Activated naive CD8-positive, alpha-beta T cell treated with anti-CD3 and anti-CD28 coated beads for 36 hours (primary cell): ENCODE measurements at regions not wholly inside any gene's neighbourhood (a gene's known extent, or its start where the extent isn't known, plus 50 kb on each side); places are given as distances from the start of the nearest gene placed in this dataset.
"Not testable (repeated sequence)": the region's sequence is repeated elsewhere in the genome, so short reads cannot be mapped to it uniquely, and the experiment has no call there.

Source experiments
- DNase-seq: peaks from one replicate; pipeline ENCODE4 v3.0.0; 2021
- H3K27ac Mint-ChIP-seq: one replicate; pipeline ENCODE4 v1.8.0; 2022; ENCODE audit warnings: mild to moderate bottlenecking, moderate library complexity, mixed read lengths
- H3K27me3 Mint-ChIP-seq: one replicate; pipeline ENCODE4 v1.8.0; 2022; ENCODE audit warnings: mild to moderate bottlenecking, mixed read lengths
- H3K36me3 Mint-ChIP-seq: one replicate; pipeline ENCODE4 v1.8.0; 2021; ENCODE audit warnings: mild to moderate bottlenecking, mixed read lengths
- H3K4me1 Mint-ChIP-seq: one replicate; pipeline ENCODE4 v1.8.0; 2021; ENCODE audit warnings: mixed read lengths
- H3K4me3 Mint-ChIP-seq: one replicate; pipeline ENCODE4 v1.8.0; 2022; ENCODE audit warnings: mild to moderate bottlenecking, moderate library complexity, mixed read lengths
- H3K9me3 Mint-ChIP-seq: one replicate; pipeline ENCODE4 v1.8.0; 2022; ENCODE audit warnings: mixed read lengths

- DNase-seq = peak; percentile 45
- no peaks in the 10 kb centered on the region for H3K27me3 Mint-ChIP-seq
- H3K27ac Mint-ChIP-seq = no peak overlapping the region
- H3K9me3 Mint-ChIP-seq = peaks cover 16% of the 10 kb centered on the region
- no peak overlapping the region for H3K4me3 Mint-ChIP-seq
- peaks cover 6% of the 10 kb centered on the region for H3K36me3 Mint-ChIP-seq
- peaks cover 14% of the 10 kb centered on the region for H3K4me1 Mint-ChIP-seq
Observed at GRCh38 chr10:128178302-128178958, 52.2 kb upstream of the MKI67 start.

GRCh38 chr10:128180843-128181242 lies 54.6 kb upstream of the MKI67 start:
- H3K27me3 Mint-ChIP-seq = no peaks in the 10 kb centered on the region
- H3K9me3 Mint-ChIP-seq = peaks cover 10% of the 10 kb centered on the region
- H3K27ac Mint-ChIP-seq = peak overlapping the region; percentile 36
- peak; percentile 36 for DNase-seq
- H3K36me3 Mint-ChIP-seq = peaks cover 5% of the 10 kb centered on the region
- peaks cover 14% of the 10 kb centered on the region for H3K4me1 Mint-ChIP-seq
- H3K4me3 Mint-ChIP-seq = peak overlapping the region; percentile 67

- Mint-ChIP-seq H3K36me3 (peaks cover 5% of the 10 kb centered on the region), H3K4me1 (peaks cover 28% of the 10 kb centered on the region), H3K4me3 (no peak overlapping the region), H3K9me3 (peaks cover 10% of the 10 kb centered on the region), H3K27me3 (peaks cover 3% of the 10 kb centered on the region), H3K27ac (no peak overlapping the region)
- no peak for DNase-seq
Observed at GRCh38 chr10:128185627-128186026, 59.4 kb upstream of the MKI67 start.

GRCh38 chr10:128186959-128187787 lies 61.0 kb upstream of the MKI67 start:
- Mint-ChIP-seq H3K4me3 (peak overlapping the region; percentile 73), H3K36me3 (peaks cover 5% of the 10 kb centered on the region), H3K9me3 (peaks cover 10% of the 10 kb centered on the region), H3K27me3 (peaks cover 3% of the 10 kb centered on the region), H3K4me1 (peaks cover 18% of the 10 kb centered on the region), H3K27ac (peak overlapping the region; percentile 23)
- DNase-seq = peak; percentile 14

GRCh38 chr10:128187788-128188185 lies 61.6 kb upstream of the MKI67 start:
- H3K36me3 Mint-ChIP-seq = peaks cover 4% of the 10 kb centered on the region
- H3K27ac Mint-ChIP-seq = peak overlapping the region; percentile 23
- DNase-seq = no peak
- H3K27me3 Mint-ChIP-seq = peaks cover 3% of the 10 kb centered on the region
- H3K4me3 Mint-ChIP-seq = peak overlapping the region; percentile 73
- peaks cover 20% of the 10 kb centered on the region for H3K4me1 Mint-ChIP-seq
- peaks cover 7% of the 10 kb centered on the region for H3K9me3 Mint-ChIP-seq

- Mint-ChIP-seq H3K27me3 (peaks cover 3% of the 10 kb centered on the region), H3K4me3 (no peak overlapping the region), H3K27ac (no peak overlapping the region), H3K9me3 (no peaks in the 10 kb centered on the region), H3K36me3 (no peaks in the 10 kb centered on the region), H3K4me1 (peaks cover 20% of the 10 kb centered on the region)
- no peak for DNase-seq
Observed at GRCh38 chr10:128189176-128189575, 63.0 kb upstream of the MKI67 start.

- H3K9me3 Mint-ChIP-seq = no peaks in the 10 kb centered on the region
- no peaks in the 10 kb centered on the region for H3K36me3 Mint-ChIP-seq
- peaks cover 3% of the 10 kb centered on the region for H3K27me3 Mint-ChIP-seq
- no peak for DNase-seq
- H3K4me3 Mint-ChIP-seq = no peak overlapping the region
- H3K27ac Mint-ChIP-seq = no peak overlapping the region
- H3K4me1 Mint-ChIP-seq = peaks cover 20% of the 10 kb centered on the region
Observed at GRCh38 chr10:128191847-128192246, 65.6 kb upstream of the MKI67 start.

GRCh38 chr10:128201826-128202225 lies 75.6 kb upstream of the MKI67 start:
- not testable (repeated sequence) for H3K36me3 Mint-ChIP-seq, H3K4me3 Mint-ChIP-seq, H3K9me3 Mint-ChIP-seq, H3K27me3 Mint-ChIP-seq, DNase-seq, H3K4me1 Mint-ChIP-seq, H3K27ac Mint-ChIP-seq

- peaks cover 2% of the 10 kb centered on the region for H3K36me3 Mint-ChIP-seq
- no peaks in the 10 kb centered on the region for H3K4me1 Mint-ChIP-seq
- H3K9me3 Mint-ChIP-seq = peaks cover 7% of the 10 kb centered on the region
- H3K4me3 Mint-ChIP-seq = no peak overlapping the region
- H3K27me3 Mint-ChIP-seq = peaks cover 4% of the 10 kb centered on the region
- DNase-seq = no peak
- H3K27ac Mint-ChIP-seq = no peak overlapping the region
Observed at GRCh38 chr10:128203028-128203427, 76.8 kb upstream of the MKI67 start.

- not testable (repeated sequence) for H3K27ac Mint-ChIP-seq, H3K9me3 Mint-ChIP-seq, H3K36me3 Mint-ChIP-seq, H3K4me3 Mint-ChIP-seq, H3K4me1 Mint-ChIP-seq, H3K27me3 Mint-ChIP-seq, DNase-seq
Observed at GRCh38 chr10:128205591-128205990, 79.4 kb upstream of the MKI67 start.

GRCh38 chr10:128206676-128207075 lies 80.5 kb upstream of the MKI67 start:
- no peaks in the 10 kb centered on the region for H3K27me3 Mint-ChIP-seq
- no peak for DNase-seq
- peaks cover 2% of the 10 kb centered on the region for H3K4me1 Mint-ChIP-seq
- H3K4me3 Mint-ChIP-seq = no peak overlapping the region
- no peaks in the 10 kb centered on the region for H3K9me3 Mint-ChIP-seq
- no peak overlapping the region for H3K27ac Mint-ChIP-seq
- H3K36me3 Mint-ChIP-seq = peaks cover 2% of the 10 kb centered on the region

- DNase-seq = no peak
- H3K9me3 Mint-ChIP-seq = no peaks in the 10 kb centered on the region
- peaks cover 4% of the 10 kb centered on the region for H3K27me3 Mint-ChIP-seq
- H3K4me1 Mint-ChIP-seq = peaks cover 9% of the 10 kb centered on the region
- peak overlapping the region; percentile 16 for H3K27ac Mint-ChIP-seq
- H3K4me3 Mint-ChIP-seq = peak overlapping the region; percentile 67
- H3K36me3 Mint-ChIP-seq = no peaks in the 10 kb centered on the region
Observed at GRCh38 chr10:128209862-128210214, 83.6 kb upstream of the MKI67 start.

- peak overlapping the region; percentile 16 for H3K27ac Mint-ChIP-seq
Observed at GRCh38 chr10:128210215-128211063, 84.2 kb upstream of the MKI67 start.

GRCh38 chr10:128211064-128211504 lies 84.9 kb upstream of the MKI67 start:
- peaks cover 9% of the 10 kb centered on the region for H3K4me1 Mint-ChIP-seq
- no peak for DNase-seq
- no peaks in the 10 kb centered on the region for H3K36me3 Mint-ChIP-seq
- H3K4me3 Mint-ChIP-seq = peak overlapping the region; percentile 16
- H3K27ac Mint-ChIP-seq = no peak overlapping the region
- peaks cover 4% of the 10 kb centered on the region for H3K27me3 Mint-ChIP-seq
- no peaks in the 10 kb centered on the region for H3K9me3 Mint-ChIP-seq

More at GRCh38 chr10:128210215-128211063, 84.2 kb upstream of the MKI67 start:
- DNase-seq = peak; percentile 76
- Mint-ChIP-seq H3K9me3 (no peaks in the 10 kb centered on the region), H3K36me3 (no peaks in the 10 kb centered on the region), H3K4me1 (peaks cover 9% of the 10 kb centered on the region), H3K4me3 (peak overlapping the region; percentile 67), H3K27me3 (peaks cover 4% of the 10 kb centered on the region)
